NCI-H2171 treated with DMSO at 0.1 percent for 48 hours (cell line): ENCODE measurements at regions not wholly inside any gene's neighbourhood (a gene's known extent, or its start where the extent isn't known, plus 50 kb on each side); places are given as distances from the start of the nearest gene placed in this dataset.

Experiments used
- DNase-seq: peaks from one replicate; lab custom pipeline; 2025; lab: John Stamatoyannopoulos, UW

DNA sequence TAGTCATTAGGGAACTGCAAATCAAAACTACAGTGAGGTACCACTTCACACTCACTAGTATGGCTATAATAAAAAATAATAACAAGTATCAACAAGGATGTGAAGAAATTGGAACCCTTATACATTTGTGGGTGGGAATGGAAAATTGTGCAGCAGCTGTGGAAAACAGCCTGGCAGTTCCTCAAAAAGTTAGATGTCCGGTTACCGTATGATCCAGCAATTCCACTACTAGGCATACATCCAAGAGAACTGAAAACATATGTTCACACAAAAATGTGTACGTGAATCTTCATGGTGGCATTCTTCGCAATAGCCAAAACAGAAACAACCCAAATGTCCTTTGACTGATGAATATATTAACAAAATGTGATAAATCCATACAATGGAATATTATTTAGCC, 187.9 kb upstream of the LYSMD4 start:
- DNase-seq = no peak

DNA sequence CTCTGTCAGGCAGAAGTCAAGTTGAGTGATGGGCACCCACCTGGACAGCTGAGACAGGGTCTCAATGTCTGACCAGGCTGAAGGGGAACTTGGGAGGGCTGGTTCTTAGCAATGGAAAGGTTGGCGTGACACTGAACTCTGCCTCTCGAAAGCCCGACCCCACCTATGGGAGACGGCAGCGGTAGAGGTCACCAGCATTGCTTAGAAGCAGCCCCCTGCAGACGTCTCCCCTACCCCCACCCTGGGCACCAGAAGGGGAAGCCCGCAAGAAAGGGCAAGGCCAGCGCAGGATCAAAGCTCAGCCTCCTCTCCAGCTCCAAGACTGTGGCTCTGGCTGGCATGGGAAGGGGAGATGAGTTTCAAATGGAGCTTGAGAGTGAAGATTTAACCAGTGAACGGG, 184.8 kb upstream of the LYSMD4 start:
- no peak for DNase-seq

DNA sequence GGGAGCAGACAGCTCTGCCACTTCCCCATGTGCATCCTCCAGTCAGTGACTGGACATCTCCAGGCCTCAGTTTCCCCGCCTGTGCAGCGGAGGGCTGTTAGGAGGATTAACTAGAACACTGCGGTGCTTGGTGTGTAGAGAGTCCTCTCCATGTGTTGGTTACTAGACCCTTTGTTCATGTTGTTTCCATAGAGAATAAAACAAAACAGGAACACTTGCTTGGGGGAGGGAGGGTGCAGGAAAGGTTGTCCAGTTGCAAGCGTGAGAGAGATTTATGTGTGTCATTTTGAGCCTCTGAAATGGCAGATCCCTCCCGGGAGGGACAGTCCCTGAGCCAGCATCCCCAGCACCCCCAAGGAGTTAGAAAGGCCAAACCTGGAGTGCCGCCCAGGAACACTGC, 184.0 kb upstream of the LYSMD4 start:
- DNase-seq = no peak

DNA sequence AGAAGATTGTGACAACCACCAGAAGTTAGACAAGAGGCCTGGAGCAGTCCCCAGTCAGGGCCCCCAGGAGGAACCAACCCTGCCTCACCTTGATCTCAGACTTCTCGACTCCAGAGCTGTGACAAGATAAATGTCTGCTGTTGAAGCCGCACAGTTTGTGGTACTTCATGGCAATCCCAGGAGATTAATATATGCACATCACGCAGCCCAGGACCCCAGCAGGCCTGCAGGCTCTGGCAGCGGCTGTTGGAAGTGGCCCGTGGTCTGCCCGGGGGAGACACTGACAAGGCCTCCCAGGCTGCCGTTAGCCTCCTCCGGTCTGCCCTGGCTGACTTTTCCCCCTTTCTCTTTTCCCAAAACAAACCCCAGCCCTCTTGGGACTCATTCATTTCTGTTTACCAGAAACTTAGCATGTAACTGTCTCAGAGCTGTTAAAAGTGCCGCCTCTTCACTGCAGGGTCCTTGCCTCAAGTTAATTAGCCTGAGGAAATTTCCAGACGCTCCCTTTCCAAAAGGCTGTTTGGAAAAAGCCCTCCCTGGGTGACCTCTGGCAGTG, 183.5 kb upstream of the LYSMD4 start:
- DNase-seq = no peak

DNA sequence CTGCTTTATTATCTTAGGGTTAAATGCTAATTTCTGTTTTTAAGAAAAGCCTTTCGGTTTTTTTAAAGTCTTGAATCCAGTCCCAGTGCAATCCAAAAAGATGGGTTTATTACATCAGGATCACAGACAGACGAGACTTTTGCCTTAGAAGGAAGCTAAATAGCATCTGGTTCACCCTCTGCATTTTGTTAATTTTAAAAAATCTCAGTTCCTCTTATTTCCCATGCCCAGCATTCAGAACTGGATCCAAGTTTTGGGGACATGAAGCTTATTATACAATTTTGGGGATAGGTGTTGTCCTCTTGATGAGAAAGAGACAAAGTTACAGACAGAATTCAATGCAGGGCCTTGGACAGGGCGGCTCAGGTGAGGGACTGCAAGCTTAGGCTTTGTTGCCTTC, 181.5 kb upstream of the LYSMD4 start:
- no peak for DNase-seq

DNA sequence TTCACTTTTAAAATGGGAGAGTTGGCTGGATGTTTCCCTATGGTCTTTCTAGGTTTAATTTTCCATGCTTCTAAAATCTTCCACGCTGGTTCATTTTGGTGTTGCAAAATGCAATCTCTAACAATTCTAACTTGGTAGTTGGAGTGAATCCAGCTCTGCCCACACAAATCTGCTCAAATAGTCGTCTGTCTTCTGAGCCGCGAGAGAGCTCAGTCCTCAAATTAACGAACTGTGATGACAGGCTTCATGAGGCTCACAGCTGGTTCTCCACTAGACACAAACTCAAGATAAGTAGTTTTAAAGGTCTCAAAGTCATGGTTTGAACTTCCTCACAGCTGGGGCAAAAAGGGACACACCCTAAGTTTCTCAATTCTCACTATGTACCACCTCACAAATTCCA, 178.6 kb upstream of the LYSMD4 start:
- no peak for DNase-seq

DNA sequence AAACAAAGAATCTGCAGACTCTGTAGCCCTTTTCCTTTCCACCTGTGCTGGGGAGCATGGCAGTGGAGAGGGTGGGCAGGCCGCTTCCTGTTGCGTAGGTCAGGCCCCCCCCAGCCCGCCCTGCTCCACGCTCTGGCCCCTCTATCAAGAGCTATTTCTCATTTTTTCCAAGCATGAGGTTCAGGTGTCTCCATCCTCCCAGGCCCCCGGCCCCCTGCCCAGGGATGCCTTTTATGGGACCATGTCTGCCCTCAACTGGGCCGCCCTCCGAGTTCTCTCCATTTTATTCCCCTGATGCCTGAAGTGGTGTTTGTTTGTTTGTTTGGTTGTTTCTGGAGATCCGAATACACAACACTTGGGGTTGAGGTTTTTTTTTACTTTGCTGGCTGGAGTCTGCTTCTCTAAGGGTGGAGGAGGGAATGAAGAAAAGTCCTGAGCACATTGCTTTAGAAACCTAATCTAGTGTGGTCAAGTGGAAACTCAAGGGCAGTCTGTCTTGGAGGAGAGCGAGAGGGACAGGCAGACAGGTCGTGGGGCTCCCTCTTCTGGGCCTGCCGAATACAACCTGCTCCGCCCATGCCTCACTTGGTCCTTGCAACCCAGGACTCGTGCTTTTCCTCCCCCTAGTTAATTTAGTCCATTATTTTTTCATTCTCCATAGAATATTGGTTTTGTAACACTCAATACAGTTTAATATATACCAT, 176.5 kb upstream of the LYSMD4 start:
- no peak for DNase-seq

DNA sequence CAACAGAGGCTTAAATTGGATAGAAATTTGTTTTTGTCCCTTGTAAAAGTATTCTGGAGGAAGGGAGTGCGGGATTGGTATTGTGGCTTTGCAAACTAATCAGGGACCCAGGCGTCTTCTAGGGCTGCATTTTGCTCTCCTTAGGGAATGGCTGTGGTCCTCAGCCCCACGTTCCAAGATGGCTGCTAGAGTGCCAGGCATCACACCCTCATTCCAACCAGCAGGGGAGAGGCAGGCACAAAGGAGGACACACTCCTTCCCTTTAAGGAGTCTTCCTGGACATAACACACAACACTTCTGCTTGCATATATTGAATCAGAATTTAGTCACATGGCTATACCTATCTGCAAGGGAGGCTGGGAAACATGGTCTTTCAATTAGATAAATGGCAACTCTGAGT, 174.5 kb upstream of the LYSMD4 start:
- no peak for DNase-seq

DNA sequence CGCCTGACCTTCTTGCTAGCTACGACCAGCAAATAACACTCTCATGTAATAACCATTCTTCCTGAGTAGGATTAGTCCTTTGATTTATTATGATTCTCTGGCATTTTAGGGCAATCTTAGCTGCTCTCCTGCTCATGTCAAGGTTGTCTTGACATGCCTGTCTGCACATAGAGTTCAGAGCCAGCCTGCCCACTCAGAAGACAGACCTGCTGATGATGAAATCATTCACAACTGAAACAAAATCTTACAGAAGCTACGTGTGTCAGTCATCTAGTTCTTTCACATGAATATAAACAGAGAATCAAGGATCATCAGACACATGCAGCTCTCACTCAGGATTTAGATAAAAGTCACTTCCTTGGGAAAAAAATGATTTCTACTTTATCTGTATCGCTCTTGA, 173.6 kb upstream of the LYSMD4 start:
- DNase-seq = no peak

DNA sequence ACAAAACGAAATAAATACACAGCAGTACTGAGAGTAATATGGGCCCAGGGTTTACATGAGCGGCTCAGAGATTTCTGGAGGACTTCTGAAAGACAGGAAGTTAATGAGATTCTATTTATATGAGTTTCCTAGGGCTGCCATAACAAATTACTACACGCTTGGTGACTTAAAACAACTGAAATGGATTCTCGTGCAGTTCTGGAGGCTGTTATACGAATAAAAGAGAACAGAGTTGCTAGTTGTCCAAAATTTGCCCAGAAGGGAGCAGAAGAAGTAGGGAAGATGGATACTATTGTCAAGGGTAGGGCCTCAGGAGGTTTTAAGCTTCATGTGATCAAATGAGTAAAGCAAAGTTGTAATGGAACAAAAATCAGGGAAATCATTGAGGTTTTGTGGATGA, 173.1 kb upstream of the LYSMD4 start:
- DNase-seq = no peak

DNA sequence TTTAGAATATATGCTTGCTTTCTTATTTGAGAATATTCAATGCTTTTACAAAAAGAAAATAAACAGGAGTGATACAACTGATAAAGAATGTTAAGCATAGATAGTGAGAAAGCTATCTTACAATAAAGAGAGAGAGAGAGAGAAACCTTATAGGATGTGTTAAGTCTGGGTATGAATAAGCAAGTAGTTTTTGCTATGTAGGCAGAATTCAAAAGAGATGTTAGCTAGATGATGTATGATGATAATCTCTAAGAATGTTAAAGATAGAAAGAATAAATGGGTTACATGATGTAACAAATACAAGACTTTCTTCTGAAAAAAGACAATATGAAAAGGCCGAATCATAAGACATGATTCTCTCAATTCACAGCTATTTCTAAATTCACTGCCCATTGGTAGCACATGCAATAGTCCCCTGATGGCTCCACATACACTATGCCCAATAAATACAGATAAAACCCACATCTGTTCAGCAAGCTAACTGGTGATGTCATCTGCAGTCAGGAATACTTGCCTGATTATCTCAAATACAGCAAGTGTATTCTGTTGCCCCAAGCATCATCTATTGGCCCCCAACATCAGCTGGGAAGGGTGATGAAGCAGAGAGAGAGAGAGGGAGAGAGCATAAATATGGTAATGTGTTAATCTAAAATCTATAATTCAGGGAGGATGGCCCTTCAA, 169.2 kb upstream of the LYSMD4 start:
- no peak for DNase-seq

DNA sequence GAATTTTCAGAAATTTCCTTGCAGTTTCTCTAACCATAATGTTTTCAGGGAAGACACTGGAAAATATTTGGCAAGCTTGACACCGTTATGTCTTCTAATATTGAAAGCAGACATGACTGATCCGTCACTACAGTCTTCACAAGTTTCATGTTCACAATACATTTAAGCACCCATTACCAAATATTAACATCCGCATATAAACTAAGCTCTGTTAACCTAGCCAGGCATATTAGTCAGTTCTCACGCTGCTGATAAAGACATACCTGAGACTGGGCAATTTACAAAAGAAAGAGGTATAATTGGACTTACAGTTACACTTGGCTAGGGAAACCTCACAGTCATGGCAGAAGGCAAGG, 162.7 kb upstream of the LYSMD4 start:
- no peak for DNase-seq

DNA sequence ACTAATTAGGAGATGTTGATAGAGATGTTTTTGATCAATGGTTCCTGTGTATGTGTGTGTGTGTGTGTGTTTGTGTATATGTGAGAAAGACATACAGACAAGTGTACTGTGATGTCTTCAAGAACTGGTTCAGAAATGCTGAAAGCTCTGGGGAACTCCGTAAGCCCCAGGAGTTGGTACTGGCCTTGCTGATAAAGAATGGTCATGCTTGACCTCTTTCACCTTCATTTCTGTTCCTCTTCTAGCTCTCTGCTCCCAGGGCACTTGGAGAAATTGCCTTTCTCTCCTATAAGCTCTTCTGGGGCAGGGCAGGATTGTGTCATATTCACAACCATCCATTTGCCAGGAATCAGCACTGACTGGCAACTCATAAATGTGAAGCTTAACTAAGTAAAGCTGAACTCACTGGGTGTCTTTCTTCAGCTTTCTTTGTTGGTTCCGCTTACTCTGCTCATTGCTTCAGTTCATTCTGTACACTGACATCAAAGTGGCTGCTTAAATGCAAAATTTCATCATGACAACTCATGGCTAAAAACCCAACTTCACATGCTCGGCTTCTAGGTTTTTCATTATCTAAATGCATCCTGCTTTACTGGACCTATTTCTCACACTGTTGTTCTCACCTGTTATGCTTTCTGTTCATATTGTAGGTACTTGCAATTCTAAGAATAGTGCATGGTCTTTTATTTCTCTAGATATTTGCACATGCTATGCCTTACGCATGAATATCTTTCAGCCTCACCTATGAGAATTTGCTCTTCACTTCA, 162.1 kb upstream of the LYSMD4 start:
- no peak for DNase-seq

DNA sequence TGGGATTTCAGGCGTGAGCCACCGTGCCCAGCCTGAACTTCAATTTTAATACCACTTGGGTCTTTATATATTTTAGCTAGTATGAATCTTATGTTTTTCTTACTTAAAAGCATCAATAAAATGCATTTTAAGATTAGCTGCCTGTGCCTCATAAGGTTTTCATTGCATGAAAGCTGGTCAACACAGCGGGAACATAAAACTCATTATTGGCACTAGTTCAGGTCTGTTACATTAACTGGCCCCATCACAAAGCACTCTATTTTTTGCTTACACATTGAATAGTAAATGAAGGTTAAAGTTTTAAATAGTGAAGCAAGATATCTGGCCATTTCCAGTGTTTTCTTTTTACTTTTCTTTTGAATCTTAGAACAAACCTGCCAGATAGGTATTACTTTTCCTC, 145.6 kb upstream of the LYSMD4 start:
- DNase-seq = no peak

DNA sequence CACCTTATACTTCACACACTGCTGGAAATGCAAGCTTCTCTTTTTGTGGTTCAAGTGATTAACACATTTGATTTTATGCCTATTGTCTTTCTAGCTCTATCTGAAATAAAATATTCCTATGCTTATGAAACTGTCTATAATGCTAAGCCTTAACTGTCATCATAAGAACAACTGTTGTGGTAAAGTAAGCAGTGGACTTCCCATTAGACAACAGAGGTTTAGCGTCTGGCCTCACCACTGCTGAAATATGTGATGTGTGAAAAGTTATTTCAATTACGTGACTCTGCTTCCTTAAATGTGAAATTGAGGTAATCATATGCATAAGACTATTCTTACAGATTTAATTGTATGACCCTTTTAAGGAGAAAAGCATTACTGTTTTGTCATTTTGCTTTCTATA, 140.2 kb upstream of the LYSMD4 start:
- no peak for DNase-seq

DNA sequence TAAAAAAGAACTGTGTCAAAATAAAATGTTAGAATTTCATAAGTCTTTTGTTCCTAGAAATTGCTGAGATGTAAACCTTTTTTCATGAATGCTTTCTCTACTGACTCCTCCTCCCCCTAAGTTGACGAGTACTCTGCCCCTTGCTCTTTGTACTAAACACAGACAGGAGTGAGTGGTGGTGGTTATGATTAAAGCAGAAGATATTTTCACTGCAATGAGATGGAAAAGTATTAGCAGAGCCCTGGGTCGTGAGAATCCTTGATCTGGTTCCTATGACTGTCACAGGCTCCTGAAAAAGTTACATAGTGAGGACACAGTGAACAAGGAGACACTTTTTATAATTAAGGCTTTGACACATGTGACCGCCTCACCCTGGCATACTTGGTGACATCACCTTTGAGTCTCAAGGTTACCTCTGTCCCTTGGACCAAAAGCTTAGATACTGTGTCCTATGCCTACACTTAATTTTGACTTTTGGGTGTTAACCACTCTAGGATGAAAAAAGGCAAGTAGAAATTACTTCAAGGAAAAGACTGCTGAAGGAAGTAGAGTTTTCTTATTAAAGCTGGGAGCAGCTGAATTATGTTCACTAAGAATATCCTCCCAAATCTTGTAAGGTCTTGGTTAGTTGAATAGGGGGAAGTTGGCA, 130.4 kb upstream of the LYSMD4 start:
- no peak for DNase-seq

DNA sequence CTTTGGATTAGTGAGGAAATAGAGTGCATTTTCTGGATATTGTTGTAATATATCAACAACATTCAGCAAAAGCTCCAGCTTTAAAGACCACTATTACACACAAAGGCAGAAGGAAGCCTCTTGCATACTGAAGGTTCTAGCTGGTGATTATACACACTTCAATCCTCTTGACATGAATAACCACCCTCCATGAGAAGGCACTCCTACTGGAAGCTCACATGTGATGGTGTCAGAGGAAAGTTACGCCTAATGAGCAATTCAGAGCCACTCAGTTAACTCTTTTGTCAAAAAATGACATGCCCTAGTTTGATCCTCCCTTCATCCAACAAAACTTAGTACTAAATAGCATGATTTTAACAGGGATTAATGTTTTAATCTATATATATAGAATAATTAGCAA, 124.6 kb upstream of the LYSMD4 start:
- no peak for DNase-seq

DNA sequence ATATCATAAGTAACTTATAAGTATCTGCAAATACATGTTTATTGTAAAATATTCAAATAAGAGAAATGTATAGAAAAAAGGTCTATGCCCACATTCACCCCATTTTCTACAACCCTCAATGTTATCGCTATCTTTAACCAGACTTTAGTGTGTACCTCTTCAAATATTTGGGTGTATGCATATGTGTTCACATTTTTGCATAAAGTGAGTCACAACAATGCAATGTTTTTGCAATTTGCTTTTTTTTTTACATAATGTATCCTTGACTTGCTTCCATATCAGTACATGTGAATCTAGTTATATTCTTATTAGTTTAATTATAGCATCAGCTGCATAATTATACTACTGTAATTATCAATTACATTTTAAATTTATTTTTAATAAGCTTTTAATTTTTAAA, 117.3 kb upstream of the LYSMD4 start:
- DNase-seq = no peak

DNA sequence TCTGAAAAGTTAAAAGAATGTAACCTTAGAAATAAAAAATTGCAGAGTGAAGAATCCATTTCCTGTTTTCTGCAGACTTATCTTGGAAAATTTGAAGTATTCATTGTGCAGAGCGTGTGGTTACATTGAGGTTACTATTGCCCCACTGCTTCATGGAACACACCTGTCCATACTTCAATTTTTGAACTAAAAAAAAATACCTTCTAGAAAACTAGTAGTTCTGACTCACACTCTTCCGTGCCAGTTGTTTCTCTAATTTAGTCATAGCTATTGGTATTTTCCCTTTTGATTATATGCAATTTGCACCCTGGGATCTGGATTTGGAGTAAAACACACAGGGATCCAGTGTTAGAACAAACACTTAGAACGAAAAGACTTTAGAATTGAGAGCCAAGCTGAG, 111.8 kb upstream of the LYSMD4 start:
- DNase-seq = no peak

DNA sequence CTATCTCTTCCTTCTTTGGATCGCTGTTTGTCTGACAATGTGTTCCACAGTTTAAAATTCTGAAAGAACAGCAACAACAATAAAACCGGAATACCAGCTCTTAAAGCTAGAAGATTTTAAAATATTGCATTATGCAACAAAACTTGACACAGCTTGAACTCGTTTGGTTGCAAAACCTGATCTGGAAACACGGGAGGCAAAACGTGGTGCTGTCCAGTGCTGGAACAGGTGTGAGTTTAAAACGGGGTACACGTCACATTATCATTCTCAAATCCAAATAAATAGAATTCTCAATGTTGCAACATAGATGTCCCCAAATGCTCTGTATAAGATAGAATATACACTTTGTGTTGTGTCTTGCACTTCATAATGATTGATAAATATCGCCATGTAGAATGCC, 110.9 kb upstream of the LYSMD4 start:
- no peak for DNase-seq

DNA sequence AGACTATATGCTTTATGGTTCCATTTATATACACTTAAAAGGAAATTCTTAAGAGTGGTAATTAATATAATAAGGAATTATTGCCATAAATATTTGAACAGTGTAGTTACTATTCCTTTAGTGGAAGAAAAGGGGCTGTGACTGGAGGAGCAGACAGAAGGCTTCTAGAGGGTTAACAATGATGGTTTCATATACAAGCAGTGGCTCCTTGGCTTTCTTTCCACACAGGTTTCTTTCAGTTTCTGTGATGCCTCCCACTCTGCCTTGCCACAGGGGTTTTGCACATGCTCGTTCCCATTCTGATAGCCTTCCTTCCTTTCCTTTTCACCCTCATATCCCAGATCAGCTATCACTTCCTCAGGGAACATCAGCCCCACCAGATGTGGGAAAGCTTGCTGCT, 108.8 kb upstream of the LYSMD4 start:
- DNase-seq = no peak

DNA sequence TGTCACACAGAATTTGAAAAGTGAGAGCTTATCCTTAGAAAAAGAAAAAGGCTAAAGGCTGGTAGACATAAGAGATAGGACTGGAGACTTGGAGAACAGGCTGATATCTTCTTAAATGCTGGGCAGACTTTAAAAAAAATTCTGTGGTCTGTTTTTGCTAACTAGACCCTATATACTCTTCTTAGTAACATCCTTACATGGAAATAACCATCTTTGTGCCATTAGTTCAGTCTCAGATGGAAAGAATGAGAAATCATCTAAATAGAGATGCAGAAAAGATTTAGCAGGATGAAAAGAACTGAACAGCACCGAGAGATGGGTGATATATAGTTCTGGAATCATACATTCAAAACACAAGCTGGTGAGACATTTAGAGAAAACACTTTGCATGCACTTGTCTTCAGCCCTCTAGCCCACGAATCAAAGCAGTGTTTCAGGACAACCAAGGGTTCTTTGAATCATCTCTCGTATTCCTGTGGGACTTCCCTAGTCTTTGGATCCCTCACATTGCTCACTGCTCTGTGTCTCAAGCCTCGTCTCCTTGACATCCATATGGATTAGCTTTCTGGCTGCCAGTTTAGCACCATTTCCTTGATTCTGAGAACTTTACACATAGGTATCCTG, 93.0 kb upstream of the LYSMD4 start:
- no peak for DNase-seq
